ENCODE measurements at regions not wholly inside any gene's neighbourhood (a gene's known extent, or its start where the extent isn't known, plus 50 kb on each side); places are given as distances from the start of the nearest gene placed in this dataset.

DNA sequence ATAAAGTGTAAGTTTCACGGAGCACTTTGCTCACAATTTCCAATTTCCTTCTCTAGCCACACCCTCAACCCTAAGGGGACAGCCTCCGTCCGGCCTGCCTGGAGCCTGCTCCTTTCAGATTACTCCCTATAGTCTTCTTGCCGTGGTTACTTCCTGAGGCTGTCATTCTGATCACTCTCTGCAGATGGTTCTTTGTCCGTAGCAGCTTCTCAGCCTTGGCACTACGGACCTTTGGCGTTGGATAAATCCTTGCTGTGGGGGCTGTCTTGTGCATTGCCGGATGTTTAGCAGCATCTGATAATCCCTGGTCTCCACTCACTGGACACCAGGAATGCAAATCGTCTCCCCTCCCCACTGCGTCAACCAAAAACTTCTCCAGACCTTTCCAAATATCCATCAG lies 447.5 kb upstream of the KIRREL3 start:
- Histone ChIP-seq H2AFZ (no peak overlapping the region), H3K4me2 (no peak overlapping the region), H3K9me2 (ENCODE audit: insufficient read depth) (no peaks in the 10 kb centered on the region), H4K20me1 (replicated peaks; ENCODE audit: insufficient read depth) (no peaks in the 10 kb centered on the region), H3K4me3 (no peak overlapping the region), H3K27ac (ENCODE audit: low read depth) (no peak overlapping the region), H3F3A (replicated peaks; ENCODE audit: low read depth) (no peaks in the 10 kb centered on the region), H3K36me3 (ENCODE audit: insufficient read depth) (no peaks in the 10 kb centered on the region), H3K4me1 (ENCODE audit: insufficient read depth) (no peaks in the 10 kb centered on the region), H3K79me2 (replicated peaks; ENCODE audit: insufficient read depth) (no peaks in the 10 kb centered on the region), H3K27me3 (ENCODE audit: insufficient read depth) (no peaks in the 10 kb centered on the region)
- no peaks in the 10 kb centered on the region; the same call in 2 of the 3 replicates for H3K9me3 Mint-ChIP-seq
- no peaks in the 10 kb centered on the region for H3K36me3 Mint-ChIP-seq (ENCODE audit: low read depth)
- peaks cover 1% of the 10 kb centered on the region for H3K27me3 Mint-ChIP-seq (ENCODE audit: insufficient read depth, low read depth, poor library complexity)
- no peak for ATAC-seq
- DNase-seq (ENCODE audit: low spot score), result no peak
- no peak overlapping the region for H3K4me3 Mint-ChIP-seq
- H3K27ac Mint-ChIP-seq, result no peak overlapping the region
- no peaks in the 10 kb centered on the region; the same call in 2 of the 3 replicates for H3K4me1 Mint-ChIP-seq
- TF ChIP-seq POLR2AphosphoS5 (IDR thresholded peaks at IDR 0.05; ENCODE audit: low read depth) (no peak), EZH2phosphoT487 (IDR thresholded peaks at IDR 0.05; ENCODE audit: unreplicated experiment) (no peak), ZNF331 (CRISPR knock-in tag; IDR thresholded peaks at IDR 0.05; ENCODE audit: low read depth) (no peak), ZNF114 (CRISPR knock-in tag; IDR thresholded peaks at IDR 0.05) (no peak), CREB1 (CRISPR knock-in tag; IDR thresholded peaks at IDR 0.05; ENCODE audit: low read depth) (no peak), NANOG (IDR thresholded peaks at IDR 0.05; ENCODE audit: borderline replicate concordance) (no peak), EZH2 (IDR thresholded peaks at IDR 0.05; ENCODE audit: low read depth, unreplicated experiment) (no peak), JUNB (IDR thresholded peaks at IDR 0.05; ENCODE audit: unreplicated experiment) (no peak)
- TF ChIP-seq, protein P1, sequence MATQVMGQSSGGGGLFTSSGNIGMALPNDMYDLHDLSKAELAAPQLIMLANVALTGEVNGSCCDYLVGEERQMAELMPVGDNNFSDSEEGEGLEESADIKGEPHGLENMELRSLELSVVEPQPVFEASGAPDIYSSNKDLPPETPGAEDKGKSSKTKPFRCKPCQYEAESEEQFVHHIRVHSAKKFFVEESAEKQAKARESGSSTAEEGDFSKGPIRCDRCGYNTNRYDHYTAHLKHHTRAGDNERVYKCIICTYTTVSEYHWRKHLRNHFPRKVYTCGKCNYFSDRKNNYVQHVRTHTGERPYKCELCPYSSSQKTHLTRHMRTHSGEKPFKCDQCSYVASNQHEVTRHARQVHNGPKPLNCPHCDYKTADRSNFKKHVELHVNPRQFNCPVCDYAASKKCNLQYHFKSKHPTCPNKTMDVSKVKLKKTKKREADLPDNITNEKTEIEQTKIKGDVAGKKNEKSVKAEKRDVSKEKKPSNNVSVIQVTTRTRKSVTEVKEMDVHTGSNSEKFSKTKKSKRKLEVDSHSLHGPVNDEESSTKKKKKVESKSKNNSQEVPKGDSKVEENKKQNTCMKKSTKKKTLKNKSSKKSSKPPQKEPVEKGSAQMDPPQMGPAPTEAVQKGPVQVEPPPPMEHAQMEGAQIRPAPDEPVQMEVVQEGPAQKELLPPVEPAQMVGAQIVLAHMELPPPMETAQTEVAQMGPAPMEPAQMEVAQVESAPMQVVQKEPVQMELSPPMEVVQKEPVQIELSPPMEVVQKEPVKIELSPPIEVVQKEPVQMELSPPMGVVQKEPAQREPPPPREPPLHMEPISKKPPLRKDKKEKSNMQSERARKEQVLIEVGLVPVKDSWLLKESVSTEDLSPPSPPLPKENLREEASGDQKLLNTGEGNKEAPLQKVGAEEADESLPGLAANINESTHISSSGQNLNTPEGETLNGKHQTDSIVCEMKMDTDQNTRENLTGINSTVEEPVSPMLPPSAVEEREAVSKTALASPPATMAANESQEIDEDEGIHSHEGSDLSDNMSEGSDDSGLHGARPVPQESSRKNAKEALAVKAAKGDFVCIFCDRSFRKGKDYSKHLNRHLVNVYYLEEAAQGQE (IDR thresholded peaks at IDR 0.05; ENCODE audit: unreplicated experiment), result no peak
- TF ChIP-seq, protein P2, sequence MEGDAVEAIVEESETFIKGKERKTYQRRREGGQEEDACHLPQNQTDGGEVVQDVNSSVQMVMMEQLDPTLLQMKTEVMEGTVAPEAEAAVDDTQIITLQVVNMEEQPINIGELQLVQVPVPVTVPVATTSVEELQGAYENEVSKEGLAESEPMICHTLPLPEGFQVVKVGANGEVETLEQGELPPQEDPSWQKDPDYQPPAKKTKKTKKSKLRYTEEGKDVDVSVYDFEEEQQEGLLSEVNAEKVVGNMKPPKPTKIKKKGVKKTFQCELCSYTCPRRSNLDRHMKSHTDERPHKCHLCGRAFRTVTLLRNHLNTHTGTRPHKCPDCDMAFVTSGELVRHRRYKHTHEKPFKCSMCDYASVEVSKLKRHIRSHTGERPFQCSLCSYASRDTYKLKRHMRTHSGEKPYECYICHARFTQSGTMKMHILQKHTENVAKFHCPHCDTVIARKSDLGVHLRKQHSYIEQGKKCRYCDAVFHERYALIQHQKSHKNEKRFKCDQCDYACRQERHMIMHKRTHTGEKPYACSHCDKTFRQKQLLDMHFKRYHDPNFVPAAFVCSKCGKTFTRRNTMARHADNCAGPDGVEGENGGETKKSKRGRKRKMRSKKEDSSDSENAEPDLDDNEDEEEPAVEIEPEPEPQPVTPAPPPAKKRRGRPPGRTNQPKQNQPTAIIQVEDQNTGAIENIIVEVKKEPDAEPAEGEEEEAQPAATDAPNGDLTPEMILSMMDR (conservative IDR thresholded peaks at IDR 0.05; ENCODE audit: low read depth in 2 of 2), result no peak
- TF ChIP-seq, protein P3, sequence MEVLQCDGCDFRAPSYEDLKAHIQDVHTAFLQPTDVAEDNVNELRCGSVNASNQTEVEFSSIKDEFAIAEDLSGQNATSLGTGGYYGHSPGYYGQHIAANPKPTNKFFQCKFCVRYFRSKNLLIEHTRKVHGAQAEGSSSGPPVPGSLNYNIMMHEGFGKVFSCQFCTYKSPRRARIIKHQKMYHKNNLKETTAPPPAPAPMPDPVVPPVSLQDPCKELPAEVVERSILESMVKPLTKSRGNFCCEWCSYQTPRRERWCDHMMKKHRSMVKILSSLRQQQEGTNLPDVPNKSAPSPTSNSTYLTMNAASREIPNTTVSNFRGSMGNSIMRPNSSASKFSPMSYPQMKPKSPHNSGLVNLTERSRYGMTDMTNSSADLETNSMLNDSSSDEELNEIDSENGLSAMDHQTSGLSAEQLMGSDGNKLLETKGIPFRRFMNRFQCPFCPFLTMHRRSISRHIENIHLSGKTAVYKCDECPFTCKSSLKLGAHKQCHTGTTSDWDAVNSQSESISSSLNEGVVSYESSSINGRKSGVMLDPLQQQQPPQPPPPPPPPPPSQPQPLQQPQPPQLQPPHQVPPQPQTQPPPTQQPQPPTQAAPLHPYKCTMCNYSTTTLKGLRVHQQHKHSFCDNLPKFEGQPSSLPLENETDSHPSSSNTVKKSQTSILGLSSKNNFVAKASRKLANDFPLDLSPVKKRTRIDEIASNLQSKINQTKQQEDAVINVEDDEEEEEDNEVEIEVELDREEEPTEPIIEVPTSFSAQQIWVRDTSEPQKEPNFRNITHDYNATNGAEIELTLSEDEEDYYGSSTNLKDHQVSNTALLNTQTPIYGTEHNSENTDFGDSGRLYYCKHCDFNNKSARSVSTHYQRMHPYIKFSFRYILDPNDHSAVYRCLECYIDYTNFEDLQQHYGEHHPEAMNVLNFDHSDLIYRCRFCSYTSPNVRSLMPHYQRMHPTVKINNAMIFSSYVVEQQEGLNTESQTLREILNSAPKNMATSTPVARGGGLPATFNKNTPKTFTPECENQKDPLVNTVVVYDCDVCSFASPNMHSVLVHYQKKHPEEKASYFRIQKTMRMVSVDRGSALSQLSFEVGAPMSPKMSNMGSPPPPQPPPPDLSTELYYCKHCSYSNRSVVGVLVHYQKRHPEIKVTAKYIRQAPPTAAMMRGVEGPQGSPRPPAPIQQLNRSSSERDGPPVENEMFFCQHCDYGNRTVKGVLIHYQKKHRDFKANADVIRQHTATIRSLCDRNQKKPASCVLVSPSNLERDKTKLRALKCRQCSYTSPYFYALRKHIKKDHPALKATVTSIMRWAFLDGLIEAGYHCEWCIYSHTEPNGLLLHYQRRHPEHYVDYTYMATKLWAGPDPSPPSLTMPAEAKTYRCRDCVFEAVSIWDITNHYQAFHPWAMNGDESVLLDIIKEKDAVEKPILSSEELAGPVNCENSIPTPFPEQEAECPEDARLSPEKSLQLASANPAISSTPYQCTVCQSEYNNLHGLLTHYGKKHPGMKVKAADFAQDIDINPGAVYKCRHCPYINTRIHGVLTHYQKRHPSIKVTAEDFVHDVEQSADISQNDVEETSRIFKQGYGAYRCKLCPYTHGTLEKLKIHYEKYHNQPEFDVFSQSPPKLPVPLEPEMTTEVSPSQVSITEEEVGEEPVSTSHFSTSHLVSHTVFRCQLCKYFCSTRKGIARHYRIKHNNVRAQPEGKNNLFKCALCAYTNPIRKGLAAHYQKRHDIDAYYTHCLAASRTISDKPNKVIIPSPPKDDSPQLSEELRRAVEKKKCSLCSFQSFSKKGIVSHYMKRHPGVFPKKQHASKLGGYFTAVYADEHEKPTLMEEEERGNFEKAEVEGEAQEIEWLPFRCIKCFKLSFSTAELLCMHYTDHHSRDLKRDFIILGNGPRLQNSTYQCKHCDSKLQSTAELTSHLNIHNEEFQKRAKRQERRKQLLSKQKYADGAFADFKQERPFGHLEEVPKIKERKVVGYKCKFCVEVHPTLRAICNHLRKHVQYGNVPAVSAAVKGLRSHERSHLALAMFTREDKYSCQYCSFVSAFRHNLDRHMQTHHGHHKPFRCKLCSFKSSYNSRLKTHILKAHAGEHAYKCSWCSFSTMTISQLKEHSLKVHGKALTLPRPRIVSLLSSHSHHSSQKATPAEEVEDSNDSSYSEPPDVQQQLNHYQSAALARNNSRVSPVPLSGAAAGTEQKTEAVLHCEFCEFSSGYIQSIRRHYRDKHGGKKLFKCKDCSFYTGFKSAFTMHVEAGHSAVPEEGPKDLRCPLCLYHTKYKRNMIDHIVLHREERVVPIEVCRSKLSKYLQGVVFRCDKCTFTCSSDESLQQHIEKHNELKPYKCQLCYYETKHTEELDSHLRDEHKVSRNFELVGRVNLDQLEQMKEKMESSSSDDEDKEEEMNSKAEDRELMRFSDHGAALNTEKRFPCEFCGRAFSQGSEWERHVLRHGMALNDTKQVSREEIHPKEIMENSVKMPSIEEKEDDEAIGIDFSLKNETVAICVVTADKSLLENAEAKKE (CRISPR knock-in tag; IDR thresholded peaks at IDR 0.05), result no peak

Measured in GM23338 (cell line).